SK-N-SH treated with all-trans-retinoic acid at 6 μM for 48 hours (cell line): ENCODE measurements at regions not wholly inside any gene's neighbourhood (a gene's known extent, or its start where the extent isn't known, plus 50 kb on each side); places are given as distances from the start of the nearest gene placed in this dataset.

Source experiments
- ATAC-seq: fragments of 200-7000 bp; cut with Tn5 transposase; 3 replicates; pipeline ENCODE4 v1.9.1; 2020; ENCODE audit warnings: mild to moderate bottlenecking, moderate library complexity
- ARNTL ChIP-seq: fragments of 450-650 bp; formaldehyde crosslinking; IDR thresholded peaks from 2 replicates; pipeline ENCODE4 v1.5.0; 2020; ENCODE audit warnings: low read depth, mild to moderate bottlenecking, moderate library complexity, borderline replicate concordance
- BACH2 ChIP-seq: fragments of 250-450 bp; sonication (Bioruptor Pico); IDR thresholded peaks from 2 replicates; pipeline ENCODE4 v1.9.0; 2021; ENCODE audit warnings: mild to moderate bottlenecking, borderline replicate concordance
- CSDC2 ChIP-seq: fragments of 250-450 bp; sonication (Bioruptor Pico); IDR thresholded peaks from 2 replicates; pipeline ENCODE4 v1.5.0; 2020; ENCODE audit warnings: mild to moderate bottlenecking, moderate library complexity
- ESRRG ChIP-seq: fragments of 250-450 bp; sonication (Bioruptor Pico); IDR thresholded peaks from 2 replicates; pipeline ENCODE4 v1.6.1; 2021; ENCODE audit warnings: mild to moderate bottlenecking
- GLIS3 ChIP-seq: fragments of 250-450 bp; sonication (Bioruptor Pico); IDR thresholded peaks from 2 replicates; pipeline ENCODE4 v1.5.0; 2020; ENCODE audit warnings: mild to moderate bottlenecking, moderate library complexity
- ISL1 ChIP-seq: fragments of 250-450 bp; sonication (Bioruptor Pico); IDR thresholded peaks from 2 replicates; pipeline ENCODE4 v2.1.2; 2022; ENCODE audit warnings: mild to moderate bottlenecking, moderate library complexity
- OSR1 ChIP-seq: fragments of 250-450 bp; sonication (Bioruptor Pico); IDR thresholded peaks from 2 replicates; pipeline ENCODE4 v1.8.0; 2022; ENCODE audit warnings: moderate library complexity, mild to moderate bottlenecking, inconsistent platforms
- PATZ1 ChIP-seq: fragments of 250-450 bp; sonication (Bioruptor Pico); IDR thresholded peaks from 2 replicates; pipeline ENCODE4 v1.8.0; 2020; ENCODE audit warnings: mild to moderate bottlenecking, moderate library complexity, borderline replicate concordance
- POU6F1 ChIP-seq: fragments of 250-450 bp; sonication (Bioruptor Pico); IDR thresholded peaks from 2 replicates; pipeline ENCODE4 v1.8.0; 2021; ENCODE audit warnings: low read depth, mild to moderate bottlenecking, moderate library complexity, borderline replicate concordance
- PPARA ChIP-seq: fragments of 250-450 bp; sonication (Bioruptor Pico); IDR thresholded peaks from 2 replicates; pipeline ENCODE4 v1.5.0; 2020; ENCODE audit warnings: mild to moderate bottlenecking, borderline replicate concordance
- RARB ChIP-seq: fragments of 250-450 bp; sonication (Bioruptor Pico); IDR thresholded peaks from 2 replicates; pipeline ENCODE4 v1.8.0; 2021; ENCODE audit warnings: mild to moderate bottlenecking, moderate library complexity
- SNAI2 ChIP-seq: fragments of 250-450 bp; sonication (Bioruptor Pico); IDR thresholded peaks from 2 replicates; pipeline ENCODE4 v1.5.0; 2020; ENCODE audit warnings: mild to moderate bottlenecking, moderate library complexity
- TCF4 ChIP-seq: fragments of 250-450 bp; sonication (Bioruptor Pico); IDR thresholded peaks from 2 replicates; pipeline ENCODE4 v1.8.0; 2021; ENCODE audit warnings: mild to moderate bottlenecking, moderate library complexity, borderline replicate concordance
- TOX ChIP-seq: fragments of 250-450 bp; sonication (Bioruptor Pico); IDR thresholded peaks from 2 replicates; pipeline ENCODE4 v1.8.0; 2021; ENCODE audit warnings: mild to moderate bottlenecking, moderate library complexity, borderline replicate concordance
- ZC3H10 ChIP-seq: fragments of 250-450 bp; sonication (Bioruptor Pico); IDR thresholded peaks from 2 replicates; pipeline ENCODE4 v1.5.1; 2021; ENCODE audit warnings: mild to moderate bottlenecking, moderate library complexity
- ZFP3 ChIP-seq: fragments of 250-450 bp; sonication (Bioruptor Pico); IDR thresholded peaks from 2 replicates; pipeline ENCODE4 v1.5.0; 2020; ENCODE audit warnings: mild to moderate bottlenecking, moderate library complexity
- ZFP30 ChIP-seq: fragments of 450-650 bp; formaldehyde crosslinking; IDR thresholded peaks from 2 replicates; pipeline ENCODE4 v1.5.0; 2022; ENCODE audit warnings: mild to moderate bottlenecking, moderate library complexity
- ZNF565 ChIP-seq: fragments of 450-650 bp; formaldehyde crosslinking; conservative IDR thresholded peaks from 2 replicates; pipeline ENCODE4 v1.5.0; 2020; ENCODE audit warnings: low read depth, mild to moderate bottlenecking, moderate library complexity
- ZNF70 ChIP-seq: fragments of 450-650 bp; formaldehyde crosslinking; IDR thresholded peaks from 2 replicates; pipeline ENCODE4 v1.5.0; 2020; ENCODE audit warnings: mild to moderate bottlenecking, moderate library complexity
- ZNF8 ChIP-seq: fragments of 450-650 bp; formaldehyde crosslinking; IDR thresholded peaks from 2 replicates; pipeline ENCODE4 v1.5.0; 2020; ENCODE audit warnings: mild to moderate bottlenecking, moderate library complexity
- TF ChIP-seq, protein P1 (sequence below): fragments of 250-450 bp; sonication (Bioruptor Pico); IDR thresholded peaks from 2 replicates; pipeline ENCODE4 v1.5.0; 2020; ENCODE audit warnings: mild to moderate bottlenecking, moderate library complexity
- TF ChIP-seq, protein P2 (sequence below): fragments of 250-450 bp; sonication (Bioruptor Pico); IDR thresholded peaks from 2 replicates; pipeline ENCODE4 v1.5.1; 2020; ENCODE audit warnings: low read depth, mild to moderate bottlenecking, moderate library complexity
- TF ChIP-seq, protein P3 (sequence below): fragments of 250-450 bp; sonication (Bioruptor Pico); IDR thresholded peaks from 2 replicates; pipeline ENCODE4 v1.5.1; 2021; ENCODE audit warnings: mild to moderate bottlenecking, moderate library complexity

- ATAC-seq = no peak
- TF ChIP-seq PPARA (CRISPR knock-in tag) (no peak), ZC3H10 (CRISPR knock-in tag) (no peak), ESRRG (CRISPR knock-in tag) (no peak), RARB (CRISPR knock-in tag) (no peak), GLIS3 (CRISPR knock-in tag) (no peak), POU6F1 (no peak), ZFP3 (CRISPR knock-in tag) (no peak), ZFP30 (CRISPR knock-in tag) (no peak), OSR1 (CRISPR knock-in tag) (no peak), PATZ1 (CRISPR knock-in tag) (no peak), SNAI2 (CRISPR knock-in tag) (no peak), ISL1 (CRISPR knock-in tag) (no peak), ZNF8 (no peak), ARNTL (no peak), CSDC2 (CRISPR knock-in tag) (no peak)
Observed at GRCh38 chr3:153980252-153980590, 141.0 kb upstream of the ARHGEF26 start.

GRCh38 chr3:153997364-153997763 lies 123.8 kb upstream of the ARHGEF26 start:
- ATAC-seq = peak; percentile 66; the same call in 2 of the 3 replicates

GRCh38 chr3:154003649-154004048 lies 117.5 kb upstream of the ARHGEF26 start:
- no peak for ATAC-seq
- TF ChIP-seq PATZ1 (CRISPR knock-in tag) (no peak), TCF4 (CRISPR knock-in tag) (no peak), ESRRG (CRISPR knock-in tag) (no peak), ZFP30 (CRISPR knock-in tag) (no peak), ZFP3 (CRISPR knock-in tag) (no peak), PPARA (CRISPR knock-in tag) (no peak), ZNF8 (no peak), ZNF70 (CRISPR knock-in tag) (no peak), ZNF565 (no peak), ISL1 (CRISPR knock-in tag) (no peak), POU6F1 (no peak), OSR1 (CRISPR knock-in tag) (no peak), BACH2 (CRISPR knock-in tag) (no peak), GLIS3 (CRISPR knock-in tag) (no peak), TOX (CRISPR knock-in tag) (no peak), SNAI2 (CRISPR knock-in tag) (no peak), CSDC2 (CRISPR knock-in tag) (no peak)
- TF ChIP-seq, protein P1, sequence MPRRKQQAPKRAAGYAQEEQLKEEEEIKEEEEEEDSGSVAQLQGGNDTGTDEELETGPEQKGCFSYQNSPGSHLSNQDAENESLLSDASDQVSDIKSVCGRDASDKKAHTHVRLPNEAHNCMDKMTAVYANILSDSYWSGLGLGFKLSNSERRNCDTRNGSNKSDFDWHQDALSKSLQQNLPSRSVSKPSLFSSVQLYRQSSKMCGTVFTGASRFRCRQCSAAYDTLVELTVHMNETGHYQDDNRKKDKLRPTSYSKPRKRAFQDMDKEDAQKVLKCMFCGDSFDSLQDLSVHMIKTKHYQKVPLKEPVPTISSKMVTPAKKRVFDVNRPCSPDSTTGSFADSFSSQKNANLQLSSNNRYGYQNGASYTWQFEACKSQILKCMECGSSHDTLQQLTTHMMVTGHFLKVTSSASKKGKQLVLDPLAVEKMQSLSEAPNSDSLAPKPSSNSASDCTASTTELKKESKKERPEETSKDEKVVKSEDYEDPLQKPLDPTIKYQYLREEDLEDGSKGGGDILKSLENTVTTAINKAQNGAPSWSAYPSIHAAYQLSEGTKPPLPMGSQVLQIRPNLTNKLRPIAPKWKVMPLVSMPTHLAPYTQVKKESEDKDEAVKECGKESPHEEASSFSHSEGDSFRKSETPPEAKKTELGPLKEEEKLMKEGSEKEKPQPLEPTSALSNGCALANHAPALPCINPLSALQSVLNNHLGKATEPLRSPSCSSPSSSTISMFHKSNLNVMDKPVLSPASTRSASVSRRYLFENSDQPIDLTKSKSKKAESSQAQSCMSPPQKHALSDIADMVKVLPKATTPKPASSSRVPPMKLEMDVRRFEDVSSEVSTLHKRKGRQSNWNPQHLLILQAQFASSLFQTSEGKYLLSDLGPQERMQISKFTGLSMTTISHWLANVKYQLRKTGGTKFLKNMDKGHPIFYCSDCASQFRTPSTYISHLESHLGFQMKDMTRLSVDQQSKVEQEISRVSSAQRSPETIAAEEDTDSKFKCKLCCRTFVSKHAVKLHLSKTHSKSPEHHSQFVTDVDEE (CRISPR knock-in tag) = no peak
- TF ChIP-seq, protein P2, sequence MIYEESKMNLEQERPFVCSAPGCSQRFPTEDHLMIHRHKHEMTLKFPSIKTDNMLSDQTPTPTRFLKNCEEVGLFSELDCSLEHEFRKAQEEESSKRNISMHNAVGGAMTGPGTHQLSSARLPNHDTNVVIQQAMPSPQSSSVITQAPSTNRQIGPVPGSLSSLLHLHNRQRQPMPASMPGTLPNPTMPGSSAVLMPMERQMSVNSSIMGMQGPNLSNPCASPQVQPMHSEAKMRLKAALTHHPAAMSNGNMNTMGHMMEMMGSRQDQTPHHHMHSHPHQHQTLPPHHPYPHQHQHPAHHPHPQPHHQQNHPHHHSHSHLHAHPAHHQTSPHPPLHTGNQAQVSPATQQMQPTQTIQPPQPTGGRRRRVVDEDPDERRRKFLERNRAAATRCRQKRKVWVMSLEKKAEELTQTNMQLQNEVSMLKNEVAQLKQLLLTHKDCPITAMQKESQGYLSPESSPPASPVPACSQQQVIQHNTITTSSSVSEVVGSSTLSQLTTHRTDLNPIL (CRISPR knock-in tag) = no peak
- TF ChIP-seq, protein P3, sequence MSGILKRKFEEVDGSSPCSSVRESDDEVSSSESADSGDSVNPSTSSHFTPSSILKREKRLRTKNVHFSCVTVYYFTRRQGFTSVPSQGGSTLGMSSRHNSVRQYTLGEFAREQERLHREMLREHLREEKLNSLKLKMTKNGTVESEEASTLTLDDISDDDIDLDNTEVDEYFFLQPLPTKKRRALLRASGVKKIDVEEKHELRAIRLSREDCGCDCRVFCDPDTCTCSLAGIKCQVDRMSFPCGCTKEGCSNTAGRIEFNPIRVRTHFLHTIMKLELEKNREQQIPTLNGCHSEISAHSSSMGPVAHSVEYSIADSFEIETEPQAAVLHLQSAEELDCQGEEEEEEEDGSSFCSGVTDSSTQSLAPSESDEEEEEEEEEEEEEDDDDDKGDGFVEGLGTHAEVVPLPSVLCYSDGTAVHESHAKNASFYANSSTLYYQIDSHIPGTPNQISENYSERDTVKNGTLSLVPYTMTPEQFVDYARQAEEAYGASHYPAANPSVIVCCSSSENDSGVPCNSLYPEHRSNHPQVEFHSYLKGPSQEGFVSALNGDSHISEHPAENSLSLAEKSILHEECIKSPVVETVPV (CRISPR knock-in tag) = no peak
